K562 (cell line): ENCODE measurements at regions not wholly inside any gene's neighbourhood (a gene's known extent, or its start where the extent isn't known, plus 50 kb on each side); places are given as distances from the start of the nearest gene placed in this dataset.

ENCODE experiments used
- ATAC-seq: fragments of 200-7000 bp; cut with Tn5 transposase; 3 replicates; pipeline ENCODE4 v1.9.1; 2020; ENCODE audit warnings: moderate library complexity
- BruUV-seq: library from RNA; stranded (reverse); fragments of 400-500 nt; replicated peaks from 2 replicates; lab custom pipeline; 2021; lab: Mats Ljungman, UMichigan
- CTCF ChIA-PET: fragments of 300-600 bp; formaldehyde crosslinking; extraction: SDS; loops from one replicate; lab custom pipeline; 2021; ENCODE audit warnings: low intra/inter-chr PET ratio; lab: Yijun Ruan, JAX
- POLR2A ChIA-PET: fragments of 300-600, 350-650 bp; sonication (Branson Sonifier 250); formaldehyde crosslinking; extraction: SDS; loops from one replicate; lab custom pipeline; 2021; ENCODE audit warnings: antibody characterized with exemption, inconsistent platforms; lab: Yijun Ruan, JAX
- DNase-seq, 4 experiments: peaks; one replicate each; pipeline versions ENCODE4 v3.0.0 to v3.0.0-alpha.2; 2011 to 2018; ENCODE audit warnings: low spot score in 3 of 4, mixed read lengths in 3 of 4; ENCODE audit errors: extremely low read depth in 1 of 4
- FAIRE-seq: peaks from 2 replicates; lab custom pipeline; 2011; peaks lifted over from hg19 to GRCh38; lab: Jason Lieb, UNC
- H2AFZ ChIP-seq: 2 replicates; pipeline ENCODE4 v1.6.0; 2011; ENCODE audit warnings: low read depth, low read length, control low read depth, inconsistent platforms
- H3K27ac ChIP-seq: fragments of 200-600 bp; 3 replicates; pipeline ENCODE4 v1.8.0; 2011; ENCODE audit warnings: low read depth, mild to moderate bottlenecking, control low read depth, inconsistent platforms, low read length, moderate library complexity, mixed read lengths; ENCODE audit errors: extremely low read depth
- H3K27me3 ChIP-seq, 2 experiments: fragments of 300-600 bp in 1 of 2; 2 replicates in 1 of 2; 3 replicates in 1 of 2; pipeline versions ENCODE4 v1.6.0 to v1.8.0; 2011; ENCODE audit warnings: inconsistent platforms in 2 of 2, low read length in 2 of 2, mild to moderate bottlenecking in 1 of 2, mixed read lengths in 1 of 2, moderate library complexity in 1 of 2; ENCODE audit not compliant: control insufficient read depth in 2 of 2, insufficient read depth in 2 of 2
- H3K36me3 ChIP-seq: fragments of 300-600 bp; 3 replicates; pipeline ENCODE4 v1.8.0; 2011; ENCODE audit warnings: mild to moderate bottlenecking, low read length, inconsistent platforms; ENCODE audit not compliant: control insufficient read depth, insufficient read depth
- H3K4me1 ChIP-seq, 2 experiments: fragments of 200-600 bp in 1 of 2; replicated peaks in 1 of 2; 2 replicates in 1 of 2; 3 replicates in 1 of 2; pipeline versions ENCODE4 v1.5.1 to v1.8.0; 2011; ENCODE audit warnings: inconsistent platforms in 2 of 2, low read length in 2 of 2, mild to moderate bottlenecking in 1 of 2, mixed read lengths in 1 of 2, moderate library complexity in 1 of 2; ENCODE audit not compliant: control insufficient read depth in 2 of 2, insufficient read depth in 2 of 2
- H3K4me2 ChIP-seq: 2 replicates; pipeline ENCODE4 v1.6.1; 2011; ENCODE audit warnings: low read length, control low read depth, inconsistent platforms, mixed read lengths; ENCODE audit not compliant: insufficient read depth
- H3K4me3 ChIP-seq: fragments of 200-600 bp; sonication (generic), shearing (Covaris generic); 2 replicates; pipeline ENCODE4 v1.5.1; 2016; ENCODE audit warnings: control low read depth, inconsistent platforms
- H3K79me2 ChIP-seq: fragments of 200-600 bp; 3 replicates; pipeline ENCODE4 v1.8.0; 2011; ENCODE audit warnings: low read length, inconsistent platforms; ENCODE audit not compliant: control insufficient read depth, insufficient read depth
- H3K9ac ChIP-seq, 2 experiments: 2 replicates each; pipeline versions ENCODE4 v1.6.0 to v1.6.1; 2011; ENCODE audit warnings: low read depth in 2 of 2, low read length in 2 of 2, control low read depth in 1 of 2, inconsistent platforms in 1 of 2, mild to moderate bottlenecking in 1 of 2, mixed read lengths in 1 of 2; ENCODE audit not compliant: insufficient read depth in 1 of 2
- H3K9me1 ChIP-seq: one replicate; pipeline ENCODE4 v1.6.0; 2011; ENCODE audit warnings: inconsistent platforms, mild to moderate bottlenecking, low read length, moderate library complexity; ENCODE audit not compliant: control insufficient read depth, insufficient read depth
- H3K9me3 ChIP-seq: replicated peaks from 2 replicates; pipeline ENCODE4 v1.5.1; 2011; ENCODE audit warnings: low read depth, low read length, inconsistent platforms; ENCODE audit not compliant: control insufficient read depth, insufficient read depth
- H4K20me1 ChIP-seq: replicated peaks from 2 replicates; pipeline ENCODE4 v1.6.1; 2011; ENCODE audit warnings: low read length, inconsistent platforms, mixed read lengths; ENCODE audit not compliant: control insufficient read depth, insufficient read depth
- ARHGAP35 ChIP-seq: fragments of 450-650 bp; IDR thresholded peaks from 2 replicates; pipeline ENCODE4 v1.6.1; 2018; ENCODE audit not compliant: partially characterized antibody
- ARID4B ChIP-seq: sonication (generic); formaldehyde crosslinking; IDR thresholded peaks from 2 replicates; pipeline ENCODE4 v1.8.0; 2022; ENCODE audit warnings: mild to moderate bottlenecking, missing genetic modification reagents
- EHMT2 ChIP-seq: fragments of 450-650 bp; IDR thresholded peaks from 2 replicates; pipeline ENCODE4 v1.6.1; 2018; ENCODE audit warnings: antibody characterized with exemption
- FOXP1 ChIP-seq: sonication (generic); formaldehyde crosslinking; IDR thresholded peaks from 2 replicates; pipeline ENCODE4 v1.8.0; 2022; ENCODE audit warnings: mild to moderate bottlenecking, missing genetic modification reagents
- SIN3A ChIP-seq, 2 experiments: fragments of 150-350 bp in 1 of 2; IDR thresholded peaks; 2 replicates each; pipeline ENCODE4 v1.6.1; 2011 to 2016; ENCODE audit warnings: borderline replicate concordance in 2 of 2, low read depth in 2 of 2, low read length in 2 of 2, mild to moderate bottlenecking in 2 of 2, moderate library complexity in 2 of 2; ENCODE audit not compliant: control insufficient read depth in 1 of 2
- WGBS: fragments of 100-300 bp; shearing (Covaris generic); methylation state at CpG from one replicate; pipeline ENCODE4 v1.1.6; 2016; ENCODE audit warnings: low coverage, mixed read lengths; ENCODE audit not compliant: insufficient coverage; ENCODE audit errors: missing lambda C conversion rate; 5-methylcytosine and 5-hydroxymethylcytosine counted together
- in situ Hi-C: fragments of 300-500 bp; cut with MboI; formaldehyde crosslinking; loops from 4 replicates; pipeline ENCODE4 v1.15.0; 2018; ENCODE audit warnings: inconsistent platforms, mixed read lengths
- intact Hi-C: fragments of 100-400 bp; cut with micrococcal nuclease; formaldehyde crosslinking; loops from 2 replicates; pipeline ENCODE4 v1.14.2; 2022

GRCh38 chr3:102163039-102163817, 271.6 kb upstream of the ZPLD1 start (continued):
- TF ChIP-seq SIN3A (IDR thresholded peaks at IDR 0.05; ENCODE audit: borderline replicate concordance in 2 of 2, control insufficient read depth in 1 of 2, low read depth in 2 of 2, low read length in 2 of 2) (no peak), EHMT2 (no peak), ARID4B (CRISPR knock-in tag) (no peak), FOXP1 (CRISPR knock-in tag) (no peak), ARHGAP35 (no peak)

GRCh38 chr3:102163818-102164154, 271.0 kb upstream of the ZPLD1 start:
- no peaks in the 10 kb centered on the region for H3K4me1 ChIP-seq
- no peaks in the 10 kb centered on the region for H3K36me3 ChIP-seq
- 3% methylated on average over 4 of the region's 4 CpGs for WGBS
- in situ Hi-C loops: no loop called here
- H3K4me3 ChIP-seq: no peak overlapping the region
- no peak overlapping the region for H3K9ac ChIP-seq
- no peaks in the 10 kb centered on the region for H3K27me3 ChIP-seq
- H4K20me1 ChIP-seq: no peaks in the 10 kb centered on the region
- H3K27ac ChIP-seq: no peak overlapping the region
- H3K4me2 ChIP-seq: no peak overlapping the region
- FAIRE-seq: no peak
- H3K79me2 ChIP-seq: no peaks in the 10 kb centered on the region
- no peak overlapping the region for H2AFZ ChIP-seq
- ChIA-PET CTCF (no interaction called here), POLR2A (no interaction called here)
- no peaks in the 10 kb centered on the region for H3K9me3 ChIP-seq
- no peaks in the 10 kb centered on the region for H3K9me1 ChIP-seq
- no TSS peak for BruUV-seq
- no peak for ATAC-seq
- intact Hi-C loops: no loop called here
- no peak for DNase-seq
